DMS 273 (cell line): ENCODE measurements at regions not wholly inside any gene's neighbourhood (a gene's known extent, or its start where the extent isn't known, plus 50 kb on each side); places are given as distances from the start of the nearest gene placed in this dataset.
"Not testable (repeated sequence)": the region's sequence is repeated elsewhere in the genome, so short reads cannot be mapped to it uniquely, and the experiment has no call there.

ENCODE experiments used
- DNase-seq: peaks from one replicate; lab custom pipeline; 2025; ENCODE audit not compliant: unreplicated experiment; lab: John Stamatoyannopoulos, UW

DNA sequence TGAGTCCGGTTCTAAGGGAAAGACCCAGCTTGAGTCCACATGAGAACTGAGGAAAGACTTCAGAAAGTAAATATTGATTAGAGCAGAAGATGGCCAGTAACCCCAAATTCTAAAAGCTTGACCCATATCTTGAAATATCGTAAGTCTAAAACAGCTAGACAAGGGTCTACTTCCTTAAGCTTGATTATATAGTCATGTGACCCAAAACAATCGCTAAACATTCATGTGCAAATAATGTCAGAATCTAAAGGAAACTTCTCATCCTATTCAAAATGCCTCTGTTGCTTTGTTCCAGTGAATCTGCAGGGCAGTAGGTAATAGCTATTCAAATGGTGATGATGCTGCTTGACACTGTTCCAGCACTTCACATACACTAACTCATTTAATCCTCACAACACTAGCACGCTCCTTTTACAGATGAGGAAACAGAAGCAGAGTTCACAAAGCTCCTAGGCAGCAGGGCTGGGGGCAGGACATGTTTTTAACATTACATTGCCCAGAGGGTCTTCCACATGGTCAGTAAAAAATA, 52.6 kb downstream of the TCF20 start:
- DNase-seq, result no peak

DNA sequence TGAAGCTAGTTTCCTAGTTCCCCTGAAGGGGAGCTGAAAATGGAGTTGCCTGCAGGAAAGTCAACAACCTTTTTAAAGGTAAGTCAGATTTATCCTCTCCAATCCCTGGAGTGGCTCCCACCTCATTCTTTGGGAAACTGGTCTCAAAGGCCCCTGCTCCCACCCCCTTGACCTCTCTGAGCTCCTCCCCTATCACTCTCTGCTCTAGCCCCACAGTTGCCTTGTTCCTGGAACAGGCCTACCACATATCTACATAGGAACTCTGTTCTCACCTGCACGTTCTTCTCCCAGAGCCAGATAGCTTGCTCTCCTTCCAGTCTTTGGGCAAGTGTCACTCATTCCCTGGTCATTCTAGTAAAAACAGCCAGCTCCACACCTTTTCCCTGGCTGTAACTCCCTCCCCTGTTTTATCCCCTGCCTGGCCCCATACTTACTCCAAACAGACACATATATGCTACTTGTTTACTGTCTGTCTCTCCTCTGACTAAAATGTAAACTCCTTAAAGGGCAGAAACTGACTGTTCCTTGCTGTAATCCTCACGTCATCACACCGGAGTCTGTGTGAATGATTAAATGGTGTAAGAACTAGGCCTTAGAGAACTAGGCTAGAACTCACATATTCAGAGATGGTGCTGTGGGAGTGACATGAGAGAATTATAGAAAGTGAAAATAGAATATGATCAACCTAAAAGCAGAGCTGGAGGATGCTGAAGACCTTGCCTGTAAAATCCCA, 53.3 kb downstream of the TCF20 start:
- no peak for DNase-seq

DNA sequence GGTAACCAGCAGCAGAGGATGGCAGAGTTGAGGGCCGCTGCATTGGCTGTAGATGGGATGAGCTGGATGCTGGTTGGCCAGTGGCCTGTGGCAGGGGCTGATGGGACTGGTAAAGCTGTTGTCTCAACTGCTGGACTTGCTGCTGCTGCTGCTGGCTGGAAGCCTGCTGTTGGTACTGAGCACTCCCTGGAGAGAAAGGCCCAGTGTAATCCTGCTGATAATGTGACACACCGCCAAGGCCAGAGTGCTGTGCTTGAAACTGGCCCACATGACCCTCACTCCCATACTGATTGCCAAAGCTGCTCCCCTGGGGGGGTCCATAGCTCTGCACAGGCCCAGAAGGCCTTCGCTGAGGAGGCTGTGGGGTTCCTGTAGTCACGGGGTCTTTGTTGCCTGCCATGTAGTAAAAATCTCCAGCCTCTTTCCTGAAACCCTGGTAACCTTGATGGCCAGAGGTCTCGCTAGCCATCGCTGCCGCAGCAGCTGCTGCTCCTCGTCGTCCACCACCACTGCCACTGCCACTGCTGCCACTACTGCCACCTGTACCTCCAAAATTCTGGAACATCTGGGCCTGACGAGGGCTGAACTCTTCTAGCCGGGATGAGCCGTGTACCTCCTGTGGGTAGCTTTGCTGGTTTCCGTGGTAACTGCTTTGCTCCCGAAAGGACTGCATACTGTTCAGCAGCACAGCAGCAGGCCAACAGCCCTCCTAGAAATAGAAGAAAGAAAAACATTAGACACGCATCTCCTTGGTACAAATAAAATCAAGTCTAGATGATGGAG, 55.6 kb downstream of the TCF20 start:
- no peak for DNase-seq

DNA sequence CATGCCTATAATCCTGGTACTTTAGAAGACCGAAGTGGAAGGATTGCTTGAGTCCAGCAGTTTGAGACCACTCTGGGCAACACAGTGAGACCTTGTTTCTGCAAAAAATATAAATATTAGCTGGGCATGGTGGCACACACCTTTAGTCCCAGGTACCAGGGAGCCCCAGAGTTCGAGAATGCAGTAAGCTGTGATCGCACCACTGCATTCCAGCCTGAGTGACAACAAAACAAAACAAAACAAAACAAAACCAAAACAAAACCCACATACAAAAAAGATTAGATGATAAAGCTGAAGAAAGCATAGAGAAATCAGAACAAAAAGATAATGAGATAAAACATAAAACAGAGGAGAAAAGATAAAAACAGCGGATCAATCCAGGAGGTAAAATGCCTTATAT, 62.1 kb downstream of the TCF20 start:
- no peak for DNase-seq

DNA sequence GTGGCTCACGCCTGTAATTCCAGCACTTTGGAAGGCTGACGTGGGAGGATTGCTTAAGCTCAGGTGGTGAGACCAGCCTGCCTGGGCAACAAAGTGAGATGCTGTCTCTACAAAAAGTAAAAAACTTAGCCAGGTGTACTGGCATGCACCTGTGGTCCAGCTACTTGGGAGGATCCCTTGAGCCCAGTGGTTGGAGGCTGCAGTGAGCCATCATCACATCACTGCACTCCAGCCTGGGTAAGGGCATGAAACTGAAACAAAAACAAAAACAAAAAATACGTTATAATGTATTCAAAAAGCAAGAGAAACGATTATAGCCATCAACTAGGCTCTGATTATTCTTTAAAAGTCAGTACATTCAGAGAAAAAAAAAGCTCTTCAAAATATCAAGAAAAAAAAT, 62.5 kb downstream of the TCF20 start:
- no peak for DNase-seq

DNA sequence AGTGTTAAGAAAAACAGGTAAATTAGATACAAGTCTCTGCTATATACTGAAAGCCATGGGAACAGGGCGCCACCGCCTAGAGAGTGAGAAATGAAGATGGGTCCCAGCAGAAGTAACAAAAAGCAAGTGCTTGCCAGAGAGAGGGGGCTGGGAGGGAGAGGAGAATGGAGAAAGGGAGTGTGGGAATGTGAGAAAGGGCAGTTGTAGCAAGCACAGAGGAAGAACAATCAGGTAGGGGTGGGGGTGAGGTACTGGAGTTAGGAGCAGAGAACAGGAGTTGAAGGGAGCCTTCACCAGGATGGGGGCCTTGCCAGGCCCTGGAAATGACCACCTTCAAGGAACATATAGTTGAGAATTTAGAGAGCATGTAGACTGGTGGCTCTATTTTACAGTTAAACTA, 66.8 kb downstream of the TCF20 start:
- DNase-seq, result no peak

DNA sequence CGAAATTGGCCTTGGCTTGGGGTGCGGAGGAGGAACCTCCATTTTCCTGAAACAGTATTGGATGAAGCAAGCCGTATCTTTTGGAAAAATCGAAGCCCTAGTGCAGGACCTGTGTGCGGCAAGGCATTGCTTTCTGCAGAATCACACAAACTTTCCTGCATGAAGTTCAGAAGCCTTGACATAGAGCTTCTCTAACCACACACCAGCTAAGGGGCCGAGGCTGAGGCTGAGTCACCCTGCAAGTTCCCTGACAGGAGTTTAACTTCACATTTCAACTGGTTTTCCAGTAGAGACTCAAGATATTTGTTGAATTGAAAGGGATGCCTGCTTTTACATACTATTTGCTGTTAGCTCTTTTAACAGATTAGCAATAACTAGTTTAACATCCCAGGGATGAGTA, 67.8 kb downstream of the TCF20 start:
- no peak for DNase-seq

DNA sequence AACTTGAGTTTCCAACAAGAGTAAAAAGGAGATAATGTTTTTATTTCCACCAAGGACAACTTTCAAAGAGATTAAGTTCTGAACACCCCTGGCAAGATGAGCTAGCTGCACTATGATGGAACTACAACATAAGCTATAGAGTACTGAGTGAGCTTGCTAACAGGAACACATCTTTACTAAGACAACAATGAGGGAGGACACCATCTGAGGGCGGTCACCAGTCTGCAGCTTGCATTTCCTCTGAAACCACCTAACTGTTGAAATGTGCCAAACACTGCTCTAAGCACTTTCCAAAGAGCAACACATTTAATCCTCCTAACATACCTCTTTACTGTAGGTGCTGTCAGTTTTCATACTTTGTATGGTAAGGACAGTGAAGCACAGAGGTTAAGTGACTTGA, 68.4 kb downstream of the TCF20 start:
- DNase-seq, result no peak

DNA sequence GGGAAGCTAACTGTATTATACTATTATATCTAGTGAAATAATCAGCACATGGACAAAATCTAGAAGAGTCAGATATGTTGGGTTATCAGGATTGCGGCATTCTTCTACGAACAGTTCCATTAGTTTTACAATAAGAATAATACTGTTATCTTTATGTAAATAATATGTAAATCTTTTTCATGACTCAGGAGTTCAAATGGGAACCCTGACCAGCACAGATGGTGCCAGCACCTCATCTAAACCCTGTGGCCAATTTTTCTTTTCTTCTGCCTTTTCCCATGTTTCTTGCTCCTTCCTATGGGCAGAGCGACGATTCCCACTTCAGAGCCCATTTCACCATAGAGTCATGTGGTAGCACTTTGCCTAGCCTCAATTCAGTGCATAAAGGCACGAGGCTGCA, 68.4 kb upstream of the CYP2D6 start:
- no peak for DNase-seq

DNA sequence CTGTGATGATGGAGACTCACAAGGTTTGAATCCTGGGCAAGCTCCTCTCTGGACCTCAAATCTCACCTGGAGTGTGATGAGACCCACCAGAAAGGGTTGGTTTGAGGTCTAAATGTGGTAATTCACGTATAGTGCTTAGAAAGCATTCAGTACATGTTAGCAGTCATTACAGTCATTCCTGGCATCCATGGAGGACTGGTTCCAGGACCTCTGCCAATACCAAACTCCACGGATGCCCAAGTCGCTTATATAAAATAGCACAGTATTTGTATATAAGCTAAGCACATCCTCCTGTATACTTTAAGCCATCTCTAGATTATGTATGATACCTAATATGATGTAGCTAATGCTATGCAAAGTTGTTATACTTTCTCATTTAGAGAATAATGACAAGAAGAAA, 67.6 kb upstream of the CYP2D6 start:
- no peak for DNase-seq

DNA sequence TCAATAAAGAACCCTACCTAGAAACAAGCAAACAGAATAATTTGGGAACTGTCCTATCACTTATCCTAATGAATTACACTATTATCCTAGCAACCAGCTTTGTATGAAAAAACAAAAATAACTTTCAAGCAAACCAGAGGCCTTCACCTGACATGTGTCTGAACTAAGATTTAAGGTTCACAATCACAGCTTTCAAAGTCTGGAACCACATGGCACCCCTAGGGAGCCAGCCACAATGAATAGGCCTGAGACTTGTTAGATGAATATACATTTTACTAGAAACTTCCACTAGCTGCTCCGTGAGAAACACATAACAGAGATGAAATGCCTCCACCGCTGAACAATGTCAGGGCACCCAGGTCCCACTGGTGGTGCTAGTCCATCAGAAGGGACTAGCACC, 65.8 kb upstream of the CYP2D6 start:
- no peak for DNase-seq

DNA sequence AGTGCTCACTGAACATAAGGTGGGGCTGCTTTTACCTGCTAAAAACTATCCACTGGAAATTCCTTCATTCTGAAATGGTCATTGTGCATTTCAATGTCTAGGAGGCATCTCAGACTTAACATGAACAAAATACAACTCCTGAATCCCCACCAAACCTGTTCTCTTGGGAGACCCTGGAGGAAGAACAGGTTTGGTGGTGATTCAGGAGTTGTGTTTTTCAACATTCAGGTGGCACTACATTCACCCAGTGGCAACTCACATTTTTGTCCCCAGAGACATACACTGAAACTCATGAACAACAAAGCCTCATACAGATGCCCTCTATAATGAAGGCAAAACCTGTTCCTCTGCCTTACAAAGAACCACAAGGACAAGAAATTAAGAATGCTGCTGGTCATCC, 64.3 kb upstream of the CYP2D6 start:
- DNase-seq, result no peak

DNA sequence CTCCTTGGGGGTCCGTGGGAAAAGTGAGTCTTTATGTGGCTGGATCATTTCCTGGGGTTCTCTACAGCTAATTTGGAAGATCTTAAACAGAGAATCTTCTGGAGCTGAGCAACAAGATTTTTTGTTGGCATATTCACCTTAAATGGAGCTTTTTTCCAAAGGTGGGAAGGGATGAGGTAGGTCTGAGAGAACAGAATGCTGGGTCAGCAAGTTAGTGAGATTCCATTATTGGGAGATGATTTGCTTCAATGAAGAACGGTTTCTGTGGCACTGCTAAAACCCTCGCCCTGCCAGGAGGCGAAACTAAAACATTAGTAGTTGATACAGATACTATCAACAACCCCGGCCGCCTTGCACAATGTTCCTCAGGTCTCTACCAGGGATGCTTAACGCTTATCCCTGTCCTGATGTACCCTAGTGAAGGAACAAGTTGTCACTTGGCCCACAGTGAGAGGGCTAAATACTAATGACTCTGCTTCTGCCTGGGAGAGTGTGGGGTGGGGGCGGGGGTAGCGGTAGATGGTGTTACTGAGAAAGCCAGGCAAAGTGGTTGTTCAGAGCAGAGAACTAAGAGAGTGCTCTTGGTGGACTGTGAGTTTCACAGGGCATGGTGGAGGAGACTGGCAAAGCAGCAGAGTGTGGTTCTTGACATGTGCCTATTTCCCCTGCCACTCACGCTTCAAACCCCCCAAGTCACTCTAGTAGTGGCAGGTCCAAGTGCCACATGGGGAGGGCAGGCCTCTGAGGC, 63.7 kb upstream of the CYP2D6 start:
- DNase-seq, result no peak

DNA sequence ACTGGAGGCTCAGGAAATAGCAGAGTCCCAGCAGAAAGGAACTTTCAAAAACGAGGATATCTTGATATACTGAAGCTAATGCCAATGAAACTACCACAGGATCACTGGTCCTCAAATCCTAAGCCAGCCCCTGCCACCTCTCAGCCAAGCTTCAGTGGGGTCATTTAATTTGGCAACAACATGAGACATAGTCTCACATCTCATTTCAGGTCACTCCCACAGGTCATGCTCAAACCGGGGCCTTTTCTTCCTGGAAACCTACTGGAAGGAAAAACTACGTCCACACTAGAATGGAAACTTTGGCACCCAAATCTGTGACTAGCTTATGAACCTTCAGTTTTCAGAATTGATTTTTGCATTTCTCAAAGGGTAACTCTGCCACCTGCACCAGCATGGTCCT, 61.9 kb upstream of the CYP2D6 start:
- no peak for DNase-seq

DNA sequence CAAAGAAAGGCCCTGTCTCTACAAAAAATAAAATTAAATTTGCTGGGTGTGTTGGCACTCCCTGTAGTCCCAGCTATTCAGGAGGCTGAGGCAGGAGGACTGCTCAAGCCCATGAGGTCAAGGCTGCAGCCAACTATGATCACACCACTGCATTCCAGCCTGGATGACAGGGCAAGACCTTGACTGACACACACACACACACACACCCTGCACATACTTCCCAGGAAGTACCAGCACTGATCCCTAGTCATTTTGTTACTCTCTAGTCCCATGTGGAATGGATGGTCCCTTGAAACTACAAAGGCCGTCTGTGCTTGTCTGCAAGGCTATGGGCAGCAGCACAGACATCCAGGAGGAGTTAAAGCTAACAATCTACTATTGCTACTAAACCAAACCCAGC, 59.7 kb upstream of the CYP2D6 start:
- DNase-seq, result no peak

DNA sequence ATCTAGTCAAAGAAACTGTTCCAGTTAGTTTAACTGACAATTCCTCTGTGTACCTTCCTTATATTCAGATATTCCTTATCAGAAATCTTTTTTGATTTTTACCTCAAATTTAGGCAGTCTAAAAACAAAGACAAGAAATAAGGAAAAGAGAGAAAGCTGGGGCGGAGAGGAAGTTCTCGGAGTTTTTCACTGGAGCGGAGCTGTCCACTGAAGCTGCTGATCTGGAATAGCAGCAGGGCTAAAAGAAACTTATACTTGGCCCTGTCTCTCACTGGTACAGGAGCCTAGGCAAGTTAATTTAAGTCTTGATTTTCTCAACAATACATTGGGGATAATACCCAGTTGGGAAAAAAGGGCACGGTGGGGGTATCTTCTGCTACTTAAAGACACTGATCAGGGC, 59.2 kb upstream of the CYP2D6 start:
- no peak for DNase-seq

DNA sequence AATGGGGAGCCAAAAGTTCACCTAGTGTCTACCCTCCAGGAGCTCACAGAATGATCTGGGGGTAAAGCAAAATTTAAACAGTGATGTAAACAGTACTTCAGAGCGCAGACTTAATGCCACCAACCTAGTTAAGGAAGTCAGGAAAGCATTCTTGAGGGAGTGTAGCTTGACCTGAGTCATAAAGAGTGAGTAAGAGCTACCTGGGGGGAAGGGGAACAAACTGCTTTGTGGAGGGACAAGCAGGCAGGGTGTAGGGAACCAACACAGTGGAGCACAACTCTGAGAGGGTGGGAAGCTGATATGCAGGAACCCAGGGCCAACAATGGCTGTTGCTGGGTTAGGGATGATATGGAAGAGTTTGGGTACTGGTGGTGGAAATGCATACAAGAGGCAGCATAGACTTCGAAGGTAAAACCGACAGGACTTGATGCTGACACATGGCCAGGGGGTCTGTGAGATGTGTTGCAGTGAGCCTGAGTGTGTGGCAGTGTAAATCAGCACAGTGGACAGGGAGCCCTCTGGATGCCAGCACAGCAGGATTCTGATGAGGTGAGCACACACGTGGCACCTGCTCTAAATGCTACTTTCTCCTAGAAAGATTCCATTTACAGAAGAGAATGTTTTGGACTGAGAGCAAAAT, 58.3 kb upstream of the CYP2D6 start:
- DNase-seq, result no peak

DNA sequence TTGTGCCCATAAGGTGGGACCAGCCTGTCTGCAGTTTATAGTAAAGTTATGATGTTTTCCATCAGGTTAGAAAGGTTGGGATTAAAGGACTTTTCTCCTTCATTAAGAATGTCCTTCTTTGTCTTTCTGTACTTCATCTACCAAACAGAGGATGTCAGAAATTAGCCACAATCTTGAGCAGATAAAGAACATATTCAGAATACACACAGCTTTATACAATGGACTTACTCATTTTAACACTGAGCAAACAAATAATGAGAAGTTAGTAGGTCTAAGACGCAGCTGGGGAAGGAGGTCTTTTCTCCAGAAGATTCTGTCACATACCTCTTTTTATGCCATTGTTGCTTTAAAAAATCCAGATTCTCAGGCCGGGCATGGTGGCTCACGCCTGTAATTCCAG, 57.0 kb upstream of the CYP2D6 start:
- DNase-seq, result no peak

DNA sequence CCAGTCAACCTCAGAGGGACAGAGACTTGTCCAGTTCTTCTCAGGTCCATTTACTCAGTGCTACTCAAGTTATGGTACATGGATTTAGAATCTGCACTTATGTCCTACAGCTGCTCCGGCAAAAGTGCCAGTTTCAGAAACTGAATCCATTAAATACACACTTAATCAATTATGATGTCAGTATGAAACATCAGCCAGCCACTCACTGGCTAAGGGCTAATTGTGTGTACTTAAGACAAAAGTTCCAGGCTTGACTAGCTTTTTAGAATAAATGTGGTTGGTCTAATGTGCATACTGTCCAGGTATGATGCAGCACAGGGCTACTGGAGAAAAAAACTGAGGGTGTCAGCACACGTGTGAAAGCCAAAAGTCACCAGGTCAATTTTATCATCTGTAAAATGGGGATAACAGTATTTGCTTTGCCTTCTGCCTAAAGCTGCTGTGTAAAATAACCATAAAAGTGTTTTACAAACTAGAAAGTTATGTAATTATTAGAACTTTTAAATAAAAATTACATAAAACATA, 55.4 kb upstream of the CYP2D6 start:
- DNase-seq, result no peak

DNA sequence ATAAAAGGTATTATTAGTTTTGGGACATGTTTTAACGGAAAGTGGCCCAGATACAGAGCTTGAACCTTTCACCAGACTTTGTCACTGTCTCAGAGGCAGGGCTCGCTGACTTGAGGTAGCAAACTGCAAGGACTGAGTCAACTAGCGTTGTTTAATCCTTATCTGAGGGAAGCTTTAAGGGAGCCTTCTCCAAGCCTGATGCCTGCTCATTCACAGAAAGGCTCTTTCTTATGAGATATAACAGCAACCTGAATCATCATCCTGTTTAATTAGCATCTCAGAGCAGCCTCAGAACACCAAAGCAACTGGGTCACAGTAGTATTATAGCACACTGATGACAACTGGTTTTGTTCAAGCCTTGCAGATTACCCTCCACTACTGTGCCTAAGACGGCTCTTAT, 54.2 kb upstream of the CYP2D6 start:
- no peak for DNase-seq

DNA sequence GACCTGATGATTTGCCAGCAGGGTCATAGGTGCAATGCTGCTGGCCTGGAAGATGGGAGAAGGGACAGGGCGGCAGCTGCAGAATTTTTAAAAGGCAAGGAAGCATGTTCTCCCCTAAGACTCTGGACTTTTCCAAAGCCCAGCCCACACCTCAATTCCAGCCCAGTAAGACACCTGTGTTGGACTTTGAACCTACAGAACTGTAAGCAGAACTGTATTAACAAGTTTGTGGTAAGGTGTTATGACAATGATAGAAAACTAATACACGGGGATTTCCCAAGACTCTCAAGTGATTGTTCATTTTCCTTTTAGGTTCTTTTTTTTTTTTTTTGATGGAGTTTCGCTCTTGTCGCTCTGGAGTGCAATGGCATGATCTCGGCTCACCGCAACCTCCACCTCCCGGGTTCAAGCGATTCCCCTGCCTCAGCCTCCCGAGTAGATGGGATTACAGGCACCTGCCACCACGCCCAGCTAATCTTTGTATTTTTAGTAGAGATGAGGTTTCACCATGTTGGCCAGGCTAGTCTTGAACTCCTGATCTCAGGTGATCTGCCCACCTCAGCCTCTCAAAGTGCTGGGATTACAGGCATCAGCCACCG, 53.0 kb upstream of the CYP2D6 start:
- not testable (repeated sequence) for DNase-seq
